ENCODE measurements at regions not wholly inside any gene's neighbourhood (a gene's known extent, or its start where the extent isn't known, plus 50 kb on each side); places are given as distances from the start of the nearest gene placed in this dataset.
A peak's percentile ranks its signal among the peaks of the same experiment; 100 is the strongest.

DNA sequence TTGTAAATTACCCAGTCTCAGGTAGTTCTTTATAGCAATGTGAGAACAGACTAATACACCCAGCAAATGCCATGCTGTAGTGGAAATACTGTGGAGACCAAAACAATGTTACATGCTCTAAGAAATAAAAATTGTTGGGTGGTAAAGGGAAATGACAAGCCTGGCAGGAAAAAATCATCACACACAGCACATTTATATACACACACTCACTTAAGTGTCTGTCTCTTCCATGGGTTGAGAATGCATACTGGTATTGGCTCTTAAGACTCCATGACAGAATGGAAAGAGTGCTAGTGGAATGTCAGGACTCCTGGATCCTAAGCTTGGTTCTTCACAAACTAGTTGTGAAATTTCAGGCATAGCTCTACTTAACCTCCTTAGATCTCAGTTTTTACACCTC lies 343.0 kb downstream of the CD83 start (continued):
- no peak for TF ChIP-seq PBX3 (CRISPR knock-in tag; IDR thresholded peaks at IDR 0.05; ENCODE audit: borderline replicate concordance)
- TF ChIP-seq U2AF2 (IDR thresholded peaks at IDR 0.05; ENCODE audit: low read depth, low read length) = no peak

- ATAC-seq (no peak), FAIRE-seq (no peak), DNase-seq (ENCODE audit: low spot score) (no peak)
- in situ Hi-C loops (cut with HindIII; ENCODE audit: extremely low pct_ligation_motif_present, low pct_unique_long_range_greater_than_20kb) = no loop called here
- Histone ChIP-seq H3K4me1 (ENCODE audit: insufficient read depth, low read length) (no peaks in the 10 kb centered on the region), H3K4me3 (replicated peaks in 1 of 3; ENCODE audit: insufficient read depth in 1 of 3, low read depth in 2 of 3, low read length in 3 of 3) (no peak overlapping the region), H3K27ac (ENCODE audit: extremely low read length, insufficient read depth, low read length) (no peak overlapping the region), H3K79me2 (ENCODE audit: insufficient read depth, low read length) (no peaks in the 10 kb centered on the region), H3K27me3 (ENCODE audit: control insufficient read depth in 1 of 2, insufficient read depth in 2 of 2, low read length in 2 of 2) (no peaks in the 10 kb centered on the region), H4K20me1 (ENCODE audit: insufficient read depth, low read length) (no peaks in the 10 kb centered on the region), H3K36me3 (replicated peaks in 1 of 2; ENCODE audit: control insufficient read depth in 1 of 2, insufficient read depth in 2 of 2, low read length in 2 of 2) (no peaks in the 10 kb centered on the region), H2AFZ (ENCODE audit: low read length) (no peak overlapping the region), H3K4me2 (ENCODE audit: low read depth, low read length) (no peak overlapping the region), H3K9ac (ENCODE audit: insufficient read depth, low read depth, low read length) (no peak overlapping the region), H3K9me3 (ENCODE audit: low read length) (no peaks in the 10 kb centered on the region)
- WGBS (ENCODE audit: low lambda C conversion rate) = 16% methylated on average over 3 of the region's 3 CpGs
- TF ChIP-seq, protein P1, sequence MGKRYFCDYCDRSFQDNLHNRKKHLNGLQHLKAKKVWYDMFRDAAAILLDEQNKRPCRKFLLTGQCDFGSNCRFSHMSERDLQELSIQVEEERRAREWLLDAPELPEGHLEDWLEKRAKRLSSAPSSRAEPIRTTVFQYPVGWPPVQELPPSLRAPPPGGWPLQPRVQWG (CRISPR knock-in tag; IDR thresholded peaks at IDR 0.05; ENCODE audit: borderline replicate concordance, low read depth) = no peak
- no peak for TF ChIP-seq ATRX (CRISPR knock-in tag; IDR thresholded peaks at IDR 0.05; ENCODE audit: borderline replicate concordance)
- peak; percentile 65; the same call in 1 of the 2 replicates for TF ChIP-seq ZNF12 (CRISPR knock-in tag; IDR thresholded peaks at IDR 0.05)
- TF ChIP-seq MXD4 (CRISPR knock-in tag; IDR thresholded peaks at IDR 0.05) = no peak
- TF ChIP-seq SCMH1 (CRISPR knock-in tag; IDR thresholded peaks at IDR 0.05; ENCODE audit: borderline replicate concordance) = no peak
- no peak for TF ChIP-seq ZNF83 (CRISPR knock-in tag; IDR thresholded peaks at IDR 0.05; ENCODE audit: borderline replicate concordance)
- TF ChIP-seq HNRNPK (IDR thresholded peaks at IDR 0.05; ENCODE audit: low read depth, low read length, poor library complexity, severe bottlenecking) = no peak
- no TSS peak for BruUV-seq (replicated peaks)
- CTCF ChIA-PET (ENCODE audit: low intra/inter-chr PET ratio, low total read pairs) = no interaction called here
- intact Hi-C loops (cut with micrococcal nuclease; ENCODE audit: unreplicated experiment) = no loop called here
- POLR2A ChIA-PET = no interaction called here
Observed at GRCh38 chr6:14462135-14462534, 344.6 kb downstream of the CD83 start.

All from HepG2 (cell line).